GM21576 (cell line): ENCODE measurements at regions not wholly inside any gene's neighbourhood (a gene's known extent, or its start where the extent isn't known, plus 50 kb on each side); places are given as distances from the start of the nearest gene placed in this dataset.

Experiments
- ATAC-seq: cut with Tn5 transposase; IDR thresholded peaks from one replicate; pipeline ENCODE4 v1.9.1; 2021; ENCODE audit warnings: mild to moderate bottlenecking, moderate library complexity; ENCODE audit not compliant: unreplicated experiment

- no peak for ATAC-seq
These were observed 540.7 kb downstream of the BCL11B start for GRCh38 chr14:98731286-98731685.

GRCh38 chr14:98731701-98732100, 540.3 kb downstream of the BCL11B start:
- ATAC-seq, result no peak

GRCh38 chr14:98733536-98733935, 538.5 kb downstream of the BCL11B start:
- no peak for ATAC-seq

- no peak for ATAC-seq
These were observed 535.2 kb downstream of the BCL11B start for GRCh38 chr14:98736701-98737338.

- no peak for ATAC-seq
These were observed 530.5 kb downstream of the BCL11B start for GRCh38 chr14:98741523-98741922.

GRCh38 chr14:98742001-98742400, 530.0 kb downstream of the BCL11B start:
- ATAC-seq, result no peak

- ATAC-seq, result no peak
These were observed 528.5 kb downstream of the BCL11B start for GRCh38 chr14:98743536-98743935.

GRCh38 chr14:98748966-98749365, 523.0 kb downstream of the BCL11B start:
- ATAC-seq, result no peak

GRCh38 chr14:98751110-98751509, 520.9 kb downstream of the BCL11B start:
- no peak for ATAC-seq

- no peak for ATAC-seq
These were observed 519.3 kb downstream of the BCL11B start for GRCh38 chr14:98752660-98753059.

- ATAC-seq, result no peak
These were observed 517.5 kb downstream of the BCL11B start for GRCh38 chr14:98754343-98755020.

GRCh38 chr14:98756749-98757148, 515.2 kb downstream of the BCL11B start:
- no peak for ATAC-seq

- no peak for ATAC-seq
These were observed 513.6 kb downstream of the BCL11B start for GRCh38 chr14:98758440-98758839.

- ATAC-seq, result no peak
These were observed 510.0 kb downstream of the BCL11B start for GRCh38 chr14:98761993-98762392.

GRCh38 chr14:98766818-98767217, 505.2 kb downstream of the BCL11B start:
- ATAC-seq, result no peak

GRCh38 chr14:98769326-98769725, 502.7 kb downstream of the BCL11B start:
- no peak for ATAC-seq

- no peak for ATAC-seq
These were observed 501.8 kb downstream of the BCL11B start for GRCh38 chr14:98770151-98770550.

GRCh38 chr14:98773814-98774213, 498.2 kb downstream of the BCL11B start:
- no peak for ATAC-seq

GRCh38 chr14:98775892-98776291, 496.1 kb downstream of the BCL11B start:
- ATAC-seq, result no peak

GRCh38 chr14:98782062-98782461, 489.9 kb downstream of the BCL11B start:
- no peak for ATAC-seq

- ATAC-seq, result no peak
These were observed 486.4 kb downstream of the BCL11B start for GRCh38 chr14:98785578-98785977.

- no peak for ATAC-seq
These were observed 485.5 kb downstream of the BCL11B start for GRCh38 chr14:98786456-98786855.

GRCh38 chr14:98791661-98792060, 480.3 kb downstream of the BCL11B start:
- ATAC-seq, result no peak
